CD4-positive, alpha-beta T cell treated with Interleukin-17A for 4 hours (primary cell): ENCODE measurements at regions not wholly inside any gene's neighbourhood (a gene's known extent, or its start where the extent isn't known, plus 50 kb on each side); places are given as distances from the start of the nearest gene placed in this dataset.

ENCODE experiments used
- DNase-seq: peaks from one replicate; pipeline ENCODE4 v3.0.0-alpha.2; 2020; ENCODE audit warnings: mixed read lengths

- no peak for DNase-seq
Measured at GRCh38 chr12:92489781-92490180, 213.0 kb upstream of the PLEKHG7 start.

- DNase-seq: no peak
Measured at GRCh38 chr12:92488735-92489134, 214.1 kb upstream of the PLEKHG7 start.

- no peak for DNase-seq
Measured at GRCh38 chr12:92487138-92487485, 215.7 kb upstream of the PLEKHG7 start.

GRCh38 chr12:92486443-92487137, 216.2 kb upstream of the PLEKHG7 start:
- DNase-seq: no peak

GRCh38 chr12:92485351-92486348, 217.1 kb upstream of the PLEKHG7 start:
- DNase-seq: no peak

- DNase-seq: no peak
Measured at GRCh38 chr12:92482599-92482998, 220.2 kb upstream of the PLEKHG7 start.

- DNase-seq: no peak
Measured at GRCh38 chr12:92481066-92481465, 221.7 kb upstream of the PLEKHG7 start.

- no peak for DNase-seq
Measured at GRCh38 chr12:92478692-92479091, 224.1 kb upstream of the PLEKHG7 start.

- DNase-seq: no peak
Measured at GRCh38 chr12:92476844-92477243, 225.9 kb upstream of the PLEKHG7 start.

GRCh38 chr12:92473564-92473963, 229.2 kb upstream of the PLEKHG7 start:
- DNase-seq: no peak

GRCh38 chr12:92472201-92472600, 230.6 kb upstream of the PLEKHG7 start:
- DNase-seq: no peak

- DNase-seq: no peak
Measured at GRCh38 chr12:92471551-92471950, 231.2 kb upstream of the PLEKHG7 start.

- DNase-seq: no peak
Measured at GRCh38 chr12:92470608-92471021, 232.2 kb upstream of the PLEKHG7 start.

GRCh38 chr12:92469837-92470236, 233.0 kb upstream of the PLEKHG7 start:
- no peak for DNase-seq

- no peak for DNase-seq
Measured at GRCh38 chr12:92468358-92469020, 234.3 kb upstream of the PLEKHG7 start.

GRCh38 chr12:92467886-92468285, 234.9 kb upstream of the PLEKHG7 start:
- no peak for DNase-seq

- no peak for DNase-seq
Measured at GRCh38 chr12:92466391-92467305, 236.1 kb upstream of the PLEKHG7 start.

GRCh38 chr12:92465786-92466295, 236.9 kb upstream of the PLEKHG7 start:
- DNase-seq: no peak

GRCh38 chr12:92464911-92465310, 237.9 kb upstream of the PLEKHG7 start:
- DNase-seq: no peak

GRCh38 chr12:92463171-92463570, 239.6 kb upstream of the PLEKHG7 start:
- DNase-seq: no peak

GRCh38 chr12:92462527-92462926, 240.3 kb upstream of the PLEKHG7 start:
- no peak for DNase-seq

GRCh38 chr12:92462049-92462448, 240.7 kb upstream of the PLEKHG7 start:
- DNase-seq: peak; percentile 7
